ENCODE measurements at regions not wholly inside any gene's neighbourhood (a gene's known extent, or its start where the extent isn't known, plus 50 kb on each side); places are given as distances from the start of the nearest gene placed in this dataset.

GRCh38 chr22:49424893-49425270 lies 402.8 kb downstream of the BRD1 start:
- Histone ChIP-seq H3K4me1 (no peaks in the 10 kb centered on the region), H3K9me3 (peaks cover 0 to 8% of the 10 kb centered on the region in 2 donors), H3K36me3 (no peaks in the 10 kb centered on the region), H3K27me3 (peaks cover 0 to 54% of the 10 kb centered on the region in 2 donors), H3K4me3 (no peak overlapping the region), H3K27ac (no peak overlapping the region)
- no peak for TF ChIP-seq CTCF (IDR thresholded peaks at IDR 0.05)
- no peak for DNase-seq
- intact Hi-C loops (cut with DNase I) = no loop called here
- no peak for ATAC-seq

GRCh38 chr22:49423125-49423650 lies 404.5 kb downstream of the BRD1 start:
- DNase-seq (no peak), ATAC-seq (no peak)
- TF ChIP-seq CTCF (IDR thresholded peaks at IDR 0.05) = no peak
- no peak overlapping the region for H3K4me3 ChIP-seq
- H3K4me1 ChIP-seq = no peaks in the 10 kb centered on the region
- no peak overlapping the region for H3K27ac ChIP-seq
- peaks cover 0 to 51% of the 10 kb centered on the region in 2 donors for H3K27me3 ChIP-seq
- H3K9me3 ChIP-seq = peaks cover 0 to 8% of the 10 kb centered on the region in 2 donors
- intact Hi-C loops (cut with DNase I) = no loop called here
- H3K36me3 ChIP-seq = no peaks in the 10 kb centered on the region

- no peak for TF ChIP-seq CTCF (IDR thresholded peaks at IDR 0.05)
- peaks cover 0 to 8% of the 10 kb centered on the region in 2 donors for H3K9me3 ChIP-seq
- no peaks in the 10 kb centered on the region for H3K4me1 ChIP-seq
- H3K27ac ChIP-seq = no peak overlapping the region
- no peak overlapping the region for H3K4me3 ChIP-seq
- no peaks in the 10 kb centered on the region for H3K36me3 ChIP-seq
- H3K27me3 ChIP-seq = peaks cover 0 to 47% of the 10 kb centered on the region in 2 donors
- DNase-seq (no peak), ATAC-seq (no peak)
- intact Hi-C loops (cut with DNase I) = no loop called here
These were observed 405.0 kb downstream of the BRD1 start for GRCh38 chr22:49422701-49423100.

GRCh38 chr22:49420651-49421050 lies 407.0 kb downstream of the BRD1 start:
- H3K36me3 ChIP-seq = no peaks in the 10 kb centered on the region
- TF ChIP-seq CTCF (IDR thresholded peaks at IDR 0.05) = no peak
- no peak overlapping the region for H3K4me3 ChIP-seq
- H3K27me3 ChIP-seq = peaks cover 0 to 42% of the 10 kb centered on the region in 2 donors
- intact Hi-C loops (cut with DNase I) = no loop called here
- no peak overlapping the region for H3K27ac ChIP-seq
- no peak for ATAC-seq
- H3K4me1 ChIP-seq = no peaks in the 10 kb centered on the region
- DNase-seq = no peak
- peaks cover 0 to 8% of the 10 kb centered on the region in 2 donors for H3K9me3 ChIP-seq

- intact Hi-C loops (cut with DNase I) = no loop called here
- H3K27me3 ChIP-seq = peaks cover 0 to 50% of the 10 kb centered on the region in 2 donors
- TF ChIP-seq CTCF (IDR thresholded peaks at IDR 0.05) = no peak
- peaks cover 0 to 8% of the 10 kb centered on the region in 2 donors for H3K9me3 ChIP-seq
- H3K4me1 ChIP-seq = no peaks in the 10 kb centered on the region
- DNase-seq (no peak), ATAC-seq (no peak)
- H3K36me3 ChIP-seq = no peaks in the 10 kb centered on the region
- H3K4me3 ChIP-seq = no peak overlapping the region
- no peak overlapping the region for H3K27ac ChIP-seq
These were observed 408.0 kb downstream of the BRD1 start for GRCh38 chr22:49419661-49420060.

Data from left lung (tissue), 4 donors.